ENCODE measurements at regions not wholly inside any gene's neighbourhood (a gene's known extent, or its start where the extent isn't known, plus 50 kb on each side); places are given as distances from the start of the nearest gene placed in this dataset.
A peak's percentile ranks its signal among the peaks of the same experiment; 100 is the strongest.
"Not testable (repeated sequence)": the region's sequence is repeated elsewhere in the genome, so short reads cannot be mapped to it uniquely, and the experiment has no call there.

DNA sequence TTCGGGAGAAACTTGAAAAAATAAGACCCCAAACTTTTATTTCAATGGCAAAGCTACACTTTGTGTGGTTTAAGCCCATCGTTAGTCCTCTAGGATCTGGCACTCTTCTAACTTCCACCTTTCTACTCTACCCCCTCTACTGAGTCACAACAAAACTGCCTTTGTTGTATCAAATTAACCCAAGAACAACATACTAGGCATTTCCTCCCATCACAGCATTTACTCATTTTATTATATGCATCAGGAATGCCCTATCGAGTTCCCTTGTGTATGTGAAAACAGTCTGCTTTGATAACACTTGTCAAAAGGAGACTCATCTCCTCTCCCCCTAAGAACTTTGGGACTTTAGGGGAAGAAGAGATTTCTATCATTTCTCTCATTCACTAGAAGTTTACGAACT, 158.9 kb upstream of the FREM1 start:
- no peaks in the 10 kb centered on the region for H3K36me3 ChIP-seq
- no peak overlapping the region for H3K4me3 ChIP-seq
- H3K4me1 ChIP-seq, result no peaks in the 10 kb centered on the region
- no peaks in the 10 kb centered on the region for H3K27me3 ChIP-seq
- no peak for DNase-seq
- no peak overlapping the region for H3K27ac ChIP-seq
- no peaks in the 10 kb centered on the region for H3K9me3 ChIP-seq (replicated peaks)

DNA sequence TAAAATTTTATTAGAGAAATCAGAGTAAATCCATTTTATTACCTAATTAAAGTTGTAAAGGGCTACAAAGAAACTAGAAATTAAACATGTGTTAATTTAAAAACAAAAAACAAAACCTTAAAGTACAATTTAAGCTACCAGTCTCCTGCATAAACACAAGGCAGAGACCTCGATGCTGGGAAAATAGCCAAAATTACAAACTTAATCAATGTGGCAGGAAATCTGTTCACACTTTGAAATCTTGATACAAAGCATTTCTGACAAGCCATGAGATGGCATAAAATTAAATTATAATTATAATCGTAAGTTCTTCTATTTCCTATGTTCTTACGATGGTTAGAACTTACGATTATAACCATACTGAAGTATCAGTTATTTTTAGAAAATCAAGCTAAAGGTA, 158.0 kb upstream of the FREM1 start:
- Histone ChIP-seq H3K4me3 (no peak overlapping the region), H3K4me1 (no peaks in the 10 kb centered on the region)

DNA sequence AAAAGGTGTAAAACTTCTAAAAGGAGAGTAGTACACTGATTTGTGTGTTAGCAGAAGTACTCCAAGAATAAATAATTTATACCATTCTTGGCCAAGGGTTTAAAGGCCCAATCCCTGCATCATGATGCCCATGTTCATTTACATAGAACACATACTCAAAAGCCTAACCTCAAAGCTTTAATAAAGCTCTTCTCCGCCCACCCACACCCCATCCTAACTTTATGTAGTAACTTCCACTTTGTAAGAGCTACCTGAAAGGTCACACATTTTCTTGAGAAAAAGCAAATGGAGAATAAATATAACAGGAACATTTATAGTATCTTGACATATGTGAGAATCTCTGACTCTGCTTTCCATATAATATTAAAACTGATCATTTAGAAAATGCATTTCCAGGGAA, 148.8 kb upstream of the FREM1 start:
- DNase-seq, result no peak
- H3K27ac ChIP-seq, result no peak overlapping the region
- H3K4me1 ChIP-seq, result no peaks in the 10 kb centered on the region
- no peaks in the 10 kb centered on the region for H3K27me3 ChIP-seq
- H3K9me3 ChIP-seq (replicated peaks), result no peaks in the 10 kb centered on the region
- no peaks in the 10 kb centered on the region for H3K36me3 ChIP-seq
- H3K4me3 ChIP-seq, result no peak overlapping the region

More for the DNA sequence above, 158.0 kb upstream of the FREM1 start:
- Histone ChIP-seq H3K9me3 (replicated peaks) (no peaks in the 10 kb centered on the region), H3K27me3 (no peaks in the 10 kb centered on the region), H3K27ac (no peak overlapping the region), H3K36me3 (no peaks in the 10 kb centered on the region)
- DNase-seq, result no peak

DNA sequence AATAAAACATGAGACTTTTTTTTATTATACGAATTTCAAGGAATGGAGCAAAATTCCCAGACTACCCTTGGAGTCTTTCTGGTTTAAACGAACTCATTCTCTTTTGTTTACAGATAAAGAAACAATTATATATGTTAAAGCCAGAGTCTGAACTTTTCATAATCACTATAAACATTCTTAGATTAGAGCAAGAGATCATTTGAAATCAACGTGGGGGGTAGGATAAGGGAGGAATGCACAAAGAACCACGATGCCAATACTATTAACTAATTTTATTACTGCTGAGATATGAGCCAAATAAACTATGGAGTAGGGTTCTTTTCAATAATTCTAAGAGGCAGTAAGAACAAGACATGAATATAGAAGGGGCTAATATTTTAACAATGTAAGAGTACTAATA, 148.0 kb upstream of the FREM1 start:
- no peak overlapping the region for H3K27ac ChIP-seq
- no peaks in the 10 kb centered on the region for H3K9me3 ChIP-seq (replicated peaks)
- no peak for DNase-seq

DNA sequence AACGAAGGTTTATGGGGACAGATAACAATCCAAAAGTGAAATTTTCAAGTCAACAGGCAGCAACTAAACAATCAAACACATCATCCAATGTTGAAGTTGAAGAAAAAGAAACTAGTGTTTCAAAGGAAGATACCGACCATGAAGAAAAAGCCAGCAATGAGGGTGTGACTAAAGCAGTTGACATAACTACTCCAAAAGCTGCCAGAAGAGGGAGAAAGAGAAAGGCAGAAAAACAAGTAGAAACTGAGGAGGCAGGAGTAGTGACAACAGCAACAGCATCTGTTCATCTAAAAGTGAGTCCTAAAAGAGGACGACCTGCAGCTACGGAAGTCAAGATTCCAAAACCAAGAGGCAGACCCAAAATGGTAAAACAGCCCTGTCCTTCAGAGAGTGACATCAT, 145.1 kb upstream of the FREM1 start:
- H3K27me3 ChIP-seq; H3K4me1 ChIP-seq; H3K36me3 ChIP-seq; H3K27ac ChIP-seq; H3K9me3 ChIP-seq (replicated peaks); H3K4me3 ChIP-seq: not testable (repeated sequence)
- DNase-seq, result peak in 1 of 2 experiments; percentile 5

More for the DNA sequence above, 148.0 kb upstream of the FREM1 start:
- Histone ChIP-seq H3K4me1 (no peaks in the 10 kb centered on the region), H3K4me3 (no peak overlapping the region), H3K36me3 (no peaks in the 10 kb centered on the region), H3K27me3 (no peaks in the 10 kb centered on the region)

DNA sequence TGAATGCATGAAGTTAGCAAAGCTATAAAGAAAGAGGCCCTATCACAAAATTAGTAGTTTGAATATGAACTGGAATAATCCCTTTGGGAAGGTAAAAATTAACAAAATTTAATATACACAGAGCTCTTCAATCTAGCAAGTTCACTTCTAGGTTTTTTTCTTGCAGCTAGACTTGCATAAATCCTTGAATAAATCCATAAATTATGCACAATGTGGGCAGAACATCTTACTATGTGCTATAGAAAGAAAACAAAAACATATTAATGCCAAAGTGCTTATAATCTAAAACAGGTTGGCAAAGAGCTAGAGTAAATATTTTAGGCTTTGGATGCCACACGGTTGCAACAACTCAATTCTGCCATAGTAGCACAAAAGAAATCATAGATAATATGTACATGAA, 138.5 kb upstream of the FREM1 start:
- Histone ChIP-seq H3K9me3 (replicated peaks) (no peaks in the 10 kb centered on the region), H3K4me3 (no peak overlapping the region), H3K27me3 (no peaks in the 10 kb centered on the region), H3K4me1 (no peaks in the 10 kb centered on the region), H3K27ac (no peak overlapping the region), H3K36me3 (no peaks in the 10 kb centered on the region)
- DNase-seq, result no peak

DNA sequence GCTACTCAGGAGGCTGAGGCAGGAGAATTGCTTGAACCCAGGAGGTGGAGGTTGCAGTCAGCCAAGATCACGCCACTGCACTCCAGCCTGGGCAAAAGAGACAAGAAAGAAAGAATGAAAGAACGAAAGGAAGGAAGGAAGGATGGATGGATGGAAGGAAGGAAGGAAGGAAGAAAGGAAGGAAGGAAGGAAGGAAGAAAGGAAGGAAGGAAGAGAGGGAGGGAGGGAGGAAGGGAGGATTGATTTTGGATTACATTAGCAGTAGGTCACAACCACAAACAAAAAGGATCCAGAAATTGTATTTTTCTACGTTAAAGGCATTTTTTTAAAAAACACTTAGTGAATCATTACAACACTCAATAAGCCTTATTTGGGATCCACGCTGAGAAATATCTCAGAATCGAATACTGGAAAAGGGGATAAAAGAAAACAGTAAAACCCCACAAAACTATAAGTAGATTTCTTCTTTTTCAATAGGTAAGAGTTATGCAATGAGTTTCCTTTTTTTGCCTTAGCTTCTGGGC, 136.9 kb upstream of the FREM1 start:
- Histone ChIP-seq H3K36me3 (no peaks in the 10 kb centered on the region), H3K9me3 (replicated peaks) (no peaks in the 10 kb centered on the region), H3K27ac (no peak overlapping the region), H3K4me1 (no peaks in the 10 kb centered on the region), H3K27me3 (no peaks in the 10 kb centered on the region), H3K4me3 (no peak overlapping the region)
- DNase-seq, result no peak

DNA sequence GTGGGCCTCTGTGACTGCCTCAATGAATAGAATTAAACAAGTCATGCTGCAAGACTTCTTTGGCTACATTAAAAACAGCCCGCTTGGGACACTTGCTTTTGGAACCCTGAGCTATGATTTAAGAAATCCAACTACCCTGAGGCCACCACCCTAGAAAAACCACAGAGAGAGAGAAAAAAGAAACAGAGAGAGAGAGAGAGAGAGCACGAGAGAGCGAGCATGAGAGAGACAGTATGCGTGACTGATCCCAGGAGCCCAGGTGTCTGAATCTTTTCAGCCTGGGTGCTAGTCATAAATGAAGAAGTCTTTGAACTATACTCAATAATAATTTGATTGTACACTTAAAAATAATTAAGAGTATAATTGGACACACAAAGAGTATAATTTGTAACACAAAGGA, 123.1 kb upstream of the FREM1 start:
- no peak for DNase-seq
- Histone ChIP-seq H3K4me3 (no peak overlapping the region), H3K27me3 (no peaks in the 10 kb centered on the region), H3K4me1 (no peaks in the 10 kb centered on the region), H3K36me3 (no peaks in the 10 kb centered on the region), H3K9me3 (replicated peaks) (no peaks in the 10 kb centered on the region), H3K27ac (no peak overlapping the region)

DNA sequence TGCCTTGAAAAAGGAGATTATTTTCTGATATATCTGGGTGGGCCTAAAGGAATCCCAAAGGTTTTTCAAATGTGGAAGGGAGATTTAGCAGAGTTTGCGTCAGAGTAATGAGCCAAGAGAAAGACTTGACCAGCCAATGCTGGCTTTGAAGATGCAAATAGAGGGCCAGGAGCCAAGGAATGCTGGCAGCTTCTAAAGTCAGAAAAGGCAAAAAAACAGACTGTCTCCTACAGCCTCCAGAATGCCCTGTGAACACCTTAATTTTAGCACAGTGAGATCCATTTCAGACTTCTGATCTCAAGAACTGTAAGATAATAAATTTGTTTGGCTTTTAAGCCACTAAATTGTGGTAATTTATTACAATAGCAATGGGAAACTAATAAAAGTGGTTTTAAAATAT, 122.6 kb upstream of the FREM1 start:
- Histone ChIP-seq H3K4me1 (no peaks in the 10 kb centered on the region), H3K4me3 (no peak overlapping the region), H3K36me3 (no peaks in the 10 kb centered on the region), H3K9me3 (replicated peaks) (no peaks in the 10 kb centered on the region), H3K27ac (no peak overlapping the region), H3K27me3 (no peaks in the 10 kb centered on the region)
- no peak for DNase-seq

DNA sequence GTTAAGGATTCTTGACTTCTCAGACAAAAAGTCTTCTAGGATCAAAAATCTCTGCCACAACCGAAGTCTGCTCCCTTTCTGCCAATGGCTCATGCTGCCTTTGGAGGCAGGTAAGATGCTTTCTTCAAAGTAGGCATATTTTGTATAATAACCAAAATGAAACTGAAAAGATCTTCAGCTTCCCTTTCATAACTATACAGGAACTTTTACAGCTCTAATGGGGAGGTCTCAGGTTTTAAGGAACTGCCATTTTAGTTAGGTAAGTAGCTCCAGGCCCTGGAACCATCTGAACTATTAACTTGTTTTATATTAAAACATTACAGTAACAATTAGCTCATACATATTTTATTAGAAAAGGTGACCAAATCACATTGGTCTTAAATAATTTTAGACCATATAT, 110.9 kb upstream of the FREM1 start:
- Histone ChIP-seq H3K27ac (no peak overlapping the region), H3K27me3 (no peaks in the 10 kb centered on the region), H3K9me3 (replicated peaks) (no peaks in the 10 kb centered on the region), H3K4me1 (no peaks in the 10 kb centered on the region), H3K36me3 (no peaks in the 10 kb centered on the region), H3K4me3 (no peak overlapping the region)
- no peak for DNase-seq

DNA sequence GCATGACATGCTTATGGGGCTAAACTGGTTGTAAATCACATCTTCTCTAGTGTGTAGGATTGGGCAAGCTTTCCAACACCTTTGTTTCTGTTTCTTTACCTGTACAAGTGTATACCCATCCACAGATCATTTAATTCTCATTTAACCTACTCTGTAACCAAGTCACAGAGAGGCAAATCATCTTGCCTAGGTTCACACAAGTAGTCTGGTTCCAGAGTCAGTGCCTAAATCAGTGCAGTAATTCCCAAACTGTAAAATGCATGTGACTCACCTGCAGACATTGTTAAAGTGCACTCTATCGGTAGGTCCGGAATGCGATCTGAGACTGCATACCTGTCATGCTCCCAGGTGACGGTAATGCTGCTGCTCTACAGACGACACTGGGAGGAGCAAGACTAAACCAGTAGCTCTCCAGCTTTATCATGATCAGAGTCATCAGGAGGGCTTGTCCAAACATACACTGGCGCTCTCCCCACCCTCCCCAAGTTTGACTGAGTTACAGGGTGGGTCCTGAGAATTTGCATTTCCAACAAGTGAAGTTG, 107.9 kb upstream of the FREM1 start:
- Histone ChIP-seq H3K4me3 (no peak overlapping the region), H3K9me3 (replicated peaks) (no peaks in the 10 kb centered on the region), H3K27ac (no peak overlapping the region), H3K36me3 (no peaks in the 10 kb centered on the region), H3K27me3 (no peaks in the 10 kb centered on the region), H3K4me1 (no peaks in the 10 kb centered on the region)
- DNase-seq, result no peak

DNA sequence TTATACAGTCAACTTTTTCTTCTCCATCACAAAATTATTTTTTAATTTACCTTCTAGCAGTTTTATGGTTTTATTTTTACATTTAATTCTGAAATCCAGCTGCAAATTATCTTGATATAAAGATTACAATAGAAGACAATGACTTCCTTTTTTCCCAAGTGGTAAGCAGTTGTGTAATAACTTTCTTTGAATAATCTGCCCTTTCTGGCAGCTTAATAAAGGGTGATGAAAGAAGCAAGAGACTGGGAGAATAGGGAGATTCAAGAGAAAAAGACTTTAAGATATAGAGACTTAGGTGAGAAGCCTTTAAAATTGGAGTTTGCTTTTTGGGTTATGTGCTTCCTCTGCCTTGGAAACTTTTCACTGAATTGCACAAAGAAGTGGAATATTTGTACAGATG, 100.4 kb upstream of the FREM1 start:
- DNase-seq, result no peak
- H3K4me3 ChIP-seq, result no peak overlapping the region
- H3K27ac ChIP-seq, result no peak overlapping the region

DNA sequence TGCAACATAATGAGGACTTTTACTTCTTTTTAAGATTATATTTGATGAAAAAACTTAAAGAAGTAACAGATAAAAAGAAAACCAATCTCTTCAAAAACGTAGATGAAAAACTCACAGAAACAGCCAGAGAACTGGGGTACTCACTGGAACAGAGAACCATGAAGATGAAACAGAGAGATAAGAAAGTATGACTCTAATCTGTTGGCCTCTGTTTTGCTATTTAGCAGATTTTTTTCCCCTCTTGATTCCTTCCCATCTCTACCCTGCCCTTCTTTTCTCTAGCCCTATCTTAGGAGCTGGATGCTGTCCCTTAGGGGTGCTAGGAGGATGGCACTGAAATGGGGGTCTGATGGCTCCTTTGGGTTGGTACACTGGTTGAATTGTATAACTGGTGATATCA, 97.5 kb upstream of the FREM1 start:
- H3K9me3 ChIP-seq (replicated peaks), result no peaks in the 10 kb centered on the region
- H3K4me3 ChIP-seq, result no peak overlapping the region
- DNase-seq, result no peak
- H3K27ac ChIP-seq, result no peak overlapping the region
- no peaks in the 10 kb centered on the region for H3K36me3 ChIP-seq
- no peaks in the 10 kb centered on the region for H3K4me1 ChIP-seq
- H3K27me3 ChIP-seq, result no peaks in the 10 kb centered on the region

More for the DNA sequence above, 100.4 kb upstream of the FREM1 start:
- Histone ChIP-seq H3K36me3 (no peaks in the 10 kb centered on the region), H3K9me3 (replicated peaks) (no peaks in the 10 kb centered on the region), H3K27me3 (no peaks in the 10 kb centered on the region), H3K4me1 (no peaks in the 10 kb centered on the region)

DNA sequence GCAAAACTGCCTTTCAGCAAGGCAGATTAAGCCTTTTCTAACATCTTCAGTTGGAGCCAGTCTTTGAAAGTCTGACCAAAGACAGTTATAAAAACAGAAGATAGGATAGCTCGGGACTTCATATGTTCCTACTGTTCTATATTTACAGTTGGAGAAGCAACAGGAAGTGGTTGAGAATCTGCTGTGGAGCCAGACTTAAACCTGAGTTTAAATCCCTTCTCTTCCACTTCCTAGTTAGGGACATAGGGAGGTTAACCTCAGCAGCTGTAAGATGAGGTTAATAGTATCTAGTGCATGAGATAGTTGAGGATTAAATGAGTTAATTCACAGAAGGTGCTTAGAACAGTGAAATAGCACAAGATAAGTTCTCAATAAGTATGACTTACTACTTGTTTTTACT, 84.5 kb upstream of the FREM1 start:
- Histone ChIP-seq H3K27me3 (no peaks in the 10 kb centered on the region), H3K4me3 (no peak overlapping the region), H3K27ac (peak overlapping the region; percentile 37), H3K9me3 (replicated peaks) (no peaks in the 10 kb centered on the region), H3K36me3 (no peaks in the 10 kb centered on the region), H3K4me1 (no peaks in the 10 kb centered on the region)
- peak in 1 of 2 experiments; percentile 5 for DNase-seq

DNA sequence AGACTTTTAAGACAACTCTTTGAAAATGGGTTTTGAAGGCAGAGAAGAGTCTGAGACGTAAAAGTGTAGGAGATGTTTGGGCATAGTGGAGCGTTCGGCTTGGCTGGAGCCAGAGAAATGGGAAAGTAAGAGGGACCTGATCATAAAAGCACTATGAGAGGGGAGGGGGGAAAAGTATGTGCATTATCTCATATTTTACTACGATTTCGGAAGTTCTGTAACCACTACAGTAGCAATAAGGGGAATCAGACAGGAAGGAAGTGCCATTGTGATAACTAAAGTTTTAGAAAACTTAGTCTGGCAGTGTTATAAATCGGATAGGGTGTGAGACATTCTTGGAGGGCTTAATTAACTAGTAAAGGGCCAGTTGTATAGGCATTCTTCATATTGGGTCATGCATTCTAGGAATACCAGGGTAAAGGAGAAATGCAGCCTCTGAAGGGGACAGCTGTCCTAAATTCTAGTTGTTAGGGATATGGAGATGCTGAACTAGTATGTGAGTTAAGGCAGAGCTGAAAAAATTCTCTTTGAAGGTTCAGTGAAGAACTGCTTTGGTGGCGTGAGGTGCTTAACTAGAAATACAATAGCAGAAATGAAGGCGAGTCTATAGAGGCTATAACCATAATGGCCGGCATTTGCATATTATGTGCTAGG, 83.8 kb upstream of the FREM1 start:
- Histone ChIP-seq H3K27ac (peak overlapping the region; percentile 37), H3K4me3 (no peak overlapping the region)

More for the DNA sequence above, 83.8 kb upstream of the FREM1 start:
- Histone ChIP-seq H3K4me1 (no peaks in the 10 kb centered on the region), H3K27me3 (no peaks in the 10 kb centered on the region), H3K9me3 (replicated peaks) (no peaks in the 10 kb centered on the region), H3K36me3 (no peaks in the 10 kb centered on the region)
- no peak for DNase-seq

Measured in SJCRH30 (cell line).